Motor neuron (in vitro differentiated cells): ENCODE measurements at regions not wholly inside any gene's neighbourhood (a gene's known extent, or its start where the extent isn't known, plus 50 kb on each side); places are given as distances from the start of the nearest gene placed in this dataset.

ENCODE experiments used
- ATAC-seq, 8 experiments: fragments of 200-7000 bp; cut with Tn5 transposase; replicated peaks in 6 of 8; 2 replicates each; pipeline ENCODE4 v1.8.0; 2021; ENCODE audit warnings: mild to moderate bottlenecking in 8 of 8, moderate library complexity in 8 of 8
- H3K27ac ChIP-seq, 2 donors: fragments of 250-450 bp; sonication (Bioruptor Pico); 2 replicates each; pipeline ENCODE4 v1.9.0; 2021; ENCODE audit warnings: antibody characterized with exemption in 2 of 2, mild to moderate bottlenecking in 2 of 2, moderate library complexity in 1 of 2
- H3K4me1 ChIP-seq, 2 donors: fragments of 250-450 bp; sonication (Bioruptor Pico); replicated peaks in 1 of 2; 2 replicates each; pipeline ENCODE4 v1.6.1; 2021; ENCODE audit warnings: antibody characterized with exemption in 2 of 2, mild to moderate bottlenecking in 2 of 2, moderate library complexity in 1 of 2
- H3K4me3 ChIP-seq, 5 donors: fragments of 250-450 bp; sonication (Bioruptor Pico); 2 replicates each; pipeline ENCODE4 v1.9.0; 2021; ENCODE audit warnings: antibody characterized with exemption in 5 of 5, mild to moderate bottlenecking in 5 of 5, moderate library complexity in 4 of 5
- WGBS, 10 experiments: fragments of 450-650 bp; shearing (Covaris generic); methylation state at CpG; one replicate each; pipeline ENCODE4 v1.0.0; 2022; 5-methylcytosine and 5-hydroxymethylcytosine counted together
- in situ Hi-C, 9 experiments: fragments of 400-800 bp; cut with MboI; loops; one replicate each; pipeline ENCODE4 v1.15.0; 2021; ENCODE audit warnings: low sequenced_read_pairs in 9 of 9, low pct_unique_long_range_greater_than_20kb in 2 of 9; ENCODE audit not compliant: unreplicated experiment in 9 of 9

DNA sequence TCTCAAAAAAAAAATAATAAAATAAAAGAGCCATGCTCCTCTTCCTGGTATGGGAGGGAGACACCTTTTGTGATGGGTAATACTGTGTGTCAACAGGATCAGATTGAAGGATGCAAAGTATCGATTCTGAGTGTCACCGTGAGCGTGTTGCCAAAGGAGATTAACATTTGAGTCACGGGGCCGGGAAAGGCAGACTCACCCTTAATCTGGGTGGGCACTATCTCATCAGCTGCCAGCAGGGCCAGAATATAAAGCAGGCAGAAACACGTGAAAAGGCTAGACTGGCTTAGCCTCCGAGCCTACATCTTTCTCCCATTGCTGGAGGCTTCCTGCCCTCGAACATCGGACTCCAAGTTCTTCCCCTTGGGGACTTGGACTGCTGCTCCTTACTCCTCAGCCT lies 95.4 kb downstream of the SHOX start:
- 20 to 94% (median 90%) methylated on average over 1 to 9 of the region's 9 CpGs; no CpG with 5 or more reads in 2 of the 10 experiments for WGBS, 10 experiments
- no peaks in the 10 kb centered on the region for H3K4me1 ChIP-seq
- H3K4me3 ChIP-seq = no peak overlapping the region
- in situ Hi-C loops = no loop called here
- ATAC-seq = no peak
- no peak overlapping the region for H3K27ac ChIP-seq

GRCh38 chrX:724256-724655 lies 93.7 kb downstream of the SHOX start:
- no peak for ATAC-seq
- H3K4me1 ChIP-seq = peaks cover 5 to 7% of the 10 kb centered on the region in 2 donors
- no peak overlapping the region for H3K4me3 ChIP-seq
- in situ Hi-C loops = no loop called here
- H3K27ac ChIP-seq = no peak overlapping the region
- 50 to 100% (median 98%) methylated on average over 1 to 4 of the region's 4 CpGs; no CpG with 5 or more reads in 4 of the 10 experiments for WGBS, 10 experiments

- peaks cover 5 to 7% of the 10 kb centered on the region in 2 donors for H3K4me1 ChIP-seq
- WGBS, 10 experiments = 23 to 100% (median 75%) methylated on average over 1 to 5 of the region's 6 CpGs; no CpG with 5 or more reads in 1 of the 10 experiments
- in situ Hi-C loops = no loop called here
- no peak overlapping the region for H3K4me3 ChIP-seq
- no peak overlapping the region for H3K27ac ChIP-seq
- ATAC-seq = no peak
These were observed 93.2 kb downstream of the SHOX start for GRCh38 chrX:723781-724180.

GRCh38 chrX:721354-721753 lies 90.8 kb downstream of the SHOX start:
- WGBS, 10 experiments = 20 to 100% (median 56%) methylated on average over 1 to 7 of the region's 14 CpGs; no CpG with 5 or more reads in 2 of the 10 experiments
- in situ Hi-C loops = no loop called here
- Histone ChIP-seq H3K4me3 (no peak overlapping the region), H3K4me1 (peaks cover 6 to 7% of the 10 kb centered on the region in 2 donors), H3K27ac (no peak overlapping the region)
- no peak for ATAC-seq

DNA sequence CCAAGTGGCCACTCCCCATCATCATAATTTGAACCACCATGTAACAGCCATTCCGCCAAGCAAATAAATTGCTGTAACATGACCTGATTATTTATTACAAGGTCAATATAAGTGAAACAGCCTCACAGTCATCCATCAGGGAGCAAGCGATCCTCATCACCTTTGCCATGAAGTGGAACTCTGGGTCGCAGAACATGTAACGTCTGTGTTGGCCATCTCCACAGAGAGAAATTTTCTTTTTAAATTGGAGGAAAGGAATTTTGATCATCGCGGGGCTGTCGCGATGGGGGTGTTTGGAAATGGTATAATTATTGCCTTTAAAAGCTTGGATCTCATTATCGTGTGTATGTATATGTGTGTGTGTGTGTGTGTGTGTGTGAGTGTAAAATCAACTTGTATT lies 90.2 kb downstream of the SHOX start:
- peak in 3 of 8 experiments; percentile 42 to 59 (median 50) for ATAC-seq
- H3K4me1 ChIP-seq = peaks cover 7 to 8% of the 10 kb centered on the region in 2 donors
- H3K27ac ChIP-seq = peak overlapping the region in 1 of 2 donors; percentile 15
- in situ Hi-C loops = no loop called here
- no peak overlapping the region for H3K4me3 ChIP-seq
- 13 to 69% (median 55%) methylated on average over 1 to 9 of the region's 9 CpGs; no CpG with 5 or more reads in 4 of the 10 experiments for WGBS, 10 experiments

DNA sequence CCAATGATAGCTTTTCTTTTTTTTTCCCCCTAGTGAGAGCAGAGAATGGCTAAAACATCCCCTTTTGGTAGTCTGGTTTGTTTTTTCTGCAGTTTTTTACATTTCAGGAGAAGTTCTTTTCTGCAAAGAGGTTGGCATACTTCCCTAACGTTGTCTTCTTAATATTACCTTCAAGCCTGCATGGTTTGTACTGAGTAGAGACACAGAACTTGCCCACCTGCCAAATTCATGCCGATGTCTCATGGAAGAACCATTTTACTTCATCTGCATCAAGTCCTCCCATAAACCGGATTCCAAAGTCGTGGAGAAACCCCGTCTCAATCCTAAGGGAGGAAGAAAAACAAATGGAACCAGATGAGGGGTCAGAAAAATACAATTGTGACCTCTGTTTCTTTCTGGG lies 89.7 kb downstream of the SHOX start:
- H3K27ac ChIP-seq = peak overlapping the region; percentile 15 to 32
- ATAC-seq = no peak
- in situ Hi-C loops = no loop called here
- H3K4me3 ChIP-seq = no peak overlapping the region
- 5 to 78% (median 56%) methylated on average over 2 to 5 of the region's 5 CpGs for WGBS, 10 experiments
- H3K4me1 ChIP-seq = peaks cover 7 to 8% of the 10 kb centered on the region in 2 donors

GRCh38 chrX:716136-716535 lies 85.5 kb downstream of the SHOX start:
- 0 to 55% (median 15%) methylated on average over 1 to 3 of the region's 3 CpGs for WGBS, 10 experiments
- in situ Hi-C loops = no loop called here
- peak in 3 of 8 experiments; percentile 50 to 59 (median 57) for ATAC-seq
- no peak overlapping the region for H3K27ac ChIP-seq
- no peak overlapping the region for H3K4me3 ChIP-seq
- peaks cover 13 to 14% of the 10 kb centered on the region in 2 donors for H3K4me1 ChIP-seq

DNA sequence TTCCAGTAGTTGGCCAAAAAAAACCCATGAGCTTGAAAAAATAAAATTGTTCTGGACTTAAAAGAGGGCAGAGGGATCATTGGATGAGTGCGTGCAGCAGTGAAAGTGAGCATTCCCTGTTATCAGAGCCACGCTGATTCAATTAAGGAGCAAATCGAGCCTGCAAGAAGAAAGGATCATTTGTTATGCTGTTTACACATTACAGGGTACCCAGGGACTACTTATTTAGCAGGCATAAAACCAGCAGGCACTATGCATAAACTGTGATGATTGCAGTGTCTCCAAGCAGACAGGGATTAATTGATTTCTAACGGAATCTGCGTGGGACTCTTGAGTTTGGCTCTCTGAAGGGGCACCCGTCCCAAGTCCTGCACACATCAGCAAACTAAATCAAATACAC lies 83.5 kb downstream of the SHOX start:
- 0 to 73% (median 30%) methylated on average over 2 to 5 of the region's 6 CpGs; no CpG with 5 or more reads in 3 of the 10 experiments for WGBS, 10 experiments
- ATAC-seq = no peak

More for the DNA sequence above, 83.5 kb downstream of the SHOX start:
- Histone ChIP-seq H3K27ac (no peak overlapping the region), H3K4me3 (no peak overlapping the region), H3K4me1 (peaks cover 6 to 8% of the 10 kb centered on the region in 2 donors)
- in situ Hi-C loops = no loop called here
